Activated CD8-positive, alpha-beta memory T cell treated with anti-CD3 and anti-CD28 coated beads, Interleukin-2, amount 10 ng/mL, durations not matched to agents 7 days and 5 days (primary cell): ENCODE measurements at regions not wholly inside any gene's neighbourhood (a gene's known extent, or its start where the extent isn't known, plus 50 kb on each side); places are given as distances from the start of the nearest gene placed in this dataset.
"Not testable (repeated sequence)": the region's sequence is repeated elsewhere in the genome, so short reads cannot be mapped to it uniquely, and the experiment has no call there.

Experiments used
- ATAC-seq: fragments of 150-1000 bp; cut with Tn5 transposase; one replicate; pipeline ENCODE4 v1.10.0; 2021; ENCODE audit warnings: moderate library complexity
- CTCF ChIA-PET: fragments of 350-600 bp; sonication (Branson Sonifier 250); formaldehyde crosslinking; loops from one replicate; lab custom pipeline; 2021; ENCODE audit warnings: antibody characterized with exemption; lab: Charles Lee
- DNase-seq: peaks from one replicate; pipeline ENCODE4 v3.0.0-alpha.2; 2020
- H3K27ac Mint-ChIP-seq: one replicate; pipeline ENCODE4 v1.8.0; 2021; ENCODE audit warnings: mild to moderate bottlenecking, mixed read lengths
- H3K27me3 Mint-ChIP-seq: one replicate; pipeline ENCODE4 v1.8.0; 2021; ENCODE audit warnings: mixed read lengths
- H3K36me3 Mint-ChIP-seq: one replicate; pipeline ENCODE4 v1.8.0; 2021; ENCODE audit warnings: mild to moderate bottlenecking, mixed read lengths
- H3K4me1 Mint-ChIP-seq: one replicate; pipeline ENCODE4 v1.8.0; 2021; ENCODE audit warnings: mixed read lengths
- H3K4me3 Mint-ChIP-seq: one replicate; pipeline ENCODE4 v1.8.0; 2021; ENCODE audit warnings: mild to moderate bottlenecking, moderate library complexity, mixed read lengths
- H3K9me3 Mint-ChIP-seq: one replicate; pipeline ENCODE4 v1.8.0; 2022; ENCODE audit warnings: low read depth, mixed read lengths

DNA sequence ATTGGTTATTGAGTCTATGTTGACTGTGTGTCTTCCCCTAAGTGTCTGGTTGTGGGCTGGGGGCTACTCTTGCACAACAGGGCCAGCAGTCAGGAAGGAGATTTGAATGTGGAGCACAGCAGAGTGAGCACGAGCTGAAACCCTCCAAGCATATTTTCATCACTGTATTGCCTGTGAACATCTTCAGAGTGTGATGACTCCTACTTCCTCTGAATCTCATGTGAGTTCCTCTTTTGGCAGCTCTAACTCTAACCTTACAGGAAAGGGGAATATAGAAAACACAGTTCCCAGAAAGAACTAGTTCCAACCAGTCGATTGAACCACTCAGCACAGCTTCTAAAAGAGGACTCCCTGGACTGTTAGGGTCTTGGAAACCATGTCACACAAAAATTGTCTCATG, 211.6 kb downstream of the RAP2B start:
- Mint-ChIP-seq H3K36me3 (no peaks in the 10 kb centered on the region), H3K27ac (no peak overlapping the region), H3K4me3 (no peak overlapping the region), H3K4me1 (no peaks in the 10 kb centered on the region), H3K9me3 (no peaks in the 10 kb centered on the region), H3K27me3 (no peaks in the 10 kb centered on the region)
- no peak for ATAC-seq
- CTCF ChIA-PET: no interaction called here
- DNase-seq: no peak

DNA sequence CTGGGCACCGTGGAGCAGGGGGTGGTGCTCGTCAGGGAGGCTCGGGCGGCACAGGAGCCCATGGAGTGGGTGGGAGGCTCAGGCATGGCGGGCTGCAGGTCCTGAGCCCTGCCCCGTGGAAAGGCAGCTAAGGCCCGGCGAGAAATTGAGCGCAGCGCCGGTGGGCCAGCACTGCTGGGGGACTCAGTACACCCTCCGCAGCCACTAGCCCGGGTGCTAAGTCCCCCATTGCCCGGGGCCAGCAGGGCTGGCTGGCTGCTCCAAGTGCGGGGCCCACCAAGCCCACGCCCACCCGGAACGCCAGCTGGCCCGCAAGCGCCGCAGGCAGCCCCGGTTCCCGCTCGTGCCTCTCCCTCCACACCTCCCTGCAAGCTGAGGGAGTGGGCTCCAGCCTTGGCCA, 216.3 kb downstream of the RAP2B start:
- ATAC-seq, H3K9me3 Mint-ChIP-seq, H3K4me1 Mint-ChIP-seq, H3K27ac Mint-ChIP-seq, H3K4me3 Mint-ChIP-seq, H3K27me3 Mint-ChIP-seq, CTCF ChIA-PET, H3K36me3 Mint-ChIP-seq, DNase-seq: not testable (repeated sequence)

DNA sequence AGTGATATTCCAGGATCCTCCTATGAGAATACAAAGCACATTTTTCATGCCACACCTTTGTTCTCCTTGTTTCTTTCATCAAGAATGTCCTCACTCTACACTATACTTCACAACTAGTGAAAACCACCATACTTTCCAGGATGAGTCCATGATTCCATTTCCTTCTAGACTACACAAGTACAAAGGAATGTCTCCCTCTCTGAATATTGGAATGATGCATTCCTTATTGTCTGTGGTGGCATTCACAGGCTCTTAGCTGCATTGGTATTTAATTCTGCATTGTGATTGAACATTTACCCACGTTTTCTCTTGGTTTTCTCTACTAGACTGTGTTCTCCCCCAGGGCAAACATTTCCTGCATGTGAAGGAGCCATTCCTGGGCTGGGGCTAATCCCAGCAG, 217.5 kb downstream of the RAP2B start:
- H3K9me3 Mint-ChIP-seq: no peaks in the 10 kb centered on the region
- no peak overlapping the region for H3K4me3 Mint-ChIP-seq
- no peaks in the 10 kb centered on the region for H3K27me3 Mint-ChIP-seq
- H3K27ac Mint-ChIP-seq: no peak overlapping the region
- H3K36me3 Mint-ChIP-seq: no peaks in the 10 kb centered on the region
- no peak for ATAC-seq
- no peak for DNase-seq
- CTCF ChIA-PET: no interaction called here
- H3K4me1 Mint-ChIP-seq: no peaks in the 10 kb centered on the region

DNA sequence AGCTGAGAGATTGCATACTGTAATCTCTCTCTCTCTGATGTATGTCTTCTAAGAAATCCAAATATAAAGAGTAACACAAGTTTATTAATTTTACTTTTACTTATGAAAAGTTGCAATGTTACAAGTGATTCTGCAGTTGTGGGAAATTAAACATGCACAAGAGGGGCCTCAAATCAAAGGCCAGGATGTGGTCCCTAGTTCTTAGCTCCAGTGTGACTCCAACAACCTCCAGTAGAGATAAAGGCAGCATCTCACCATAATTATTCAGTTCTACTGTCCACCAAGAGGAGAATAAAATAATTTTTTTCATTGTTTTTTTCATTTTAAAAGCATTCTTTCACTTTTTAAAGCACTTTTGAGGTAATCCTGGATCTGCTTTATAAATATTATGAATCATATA, 223.3 kb downstream of the RAP2B start:
- Mint-ChIP-seq H3K27ac (no peak overlapping the region), H3K27me3 (no peaks in the 10 kb centered on the region), H3K4me3 (no peak overlapping the region), H3K9me3 (no peaks in the 10 kb centered on the region), H3K4me1 (no peaks in the 10 kb centered on the region), H3K36me3 (no peaks in the 10 kb centered on the region)
- ATAC-seq (no peak), DNase-seq (no peak)
- CTCF ChIA-PET: no interaction called here

DNA sequence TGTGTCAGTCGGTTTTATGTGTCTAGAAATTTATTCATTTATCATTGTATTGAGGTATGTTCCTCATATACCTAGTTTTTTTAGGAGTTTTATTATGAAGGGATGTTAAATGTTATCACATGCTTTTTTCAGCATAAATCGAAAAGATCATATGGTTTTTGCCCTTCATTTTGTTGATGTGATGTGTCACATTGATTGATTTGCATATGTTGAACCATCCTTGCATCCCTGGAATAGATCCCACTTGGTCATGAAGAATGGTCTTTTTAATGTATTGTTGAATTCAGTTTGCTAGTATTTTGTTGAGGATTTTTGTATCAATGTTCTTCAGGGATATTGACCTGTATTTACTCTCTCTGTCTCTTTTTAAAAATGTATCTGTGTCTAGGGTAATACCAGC, 230.3 kb downstream of the RAP2B start:
- ATAC-seq: no peak
- Mint-ChIP-seq H3K4me3 (no peak overlapping the region), H3K36me3 (peaks cover 11% of the 10 kb centered on the region), H3K9me3 (peaks cover 17% of the 10 kb centered on the region), H3K27ac (no peak overlapping the region), H3K4me1 (peaks cover 2% of the 10 kb centered on the region), H3K27me3 (no peaks in the 10 kb centered on the region)
- CTCF ChIA-PET: no interaction called here
- DNase-seq: no peak

DNA sequence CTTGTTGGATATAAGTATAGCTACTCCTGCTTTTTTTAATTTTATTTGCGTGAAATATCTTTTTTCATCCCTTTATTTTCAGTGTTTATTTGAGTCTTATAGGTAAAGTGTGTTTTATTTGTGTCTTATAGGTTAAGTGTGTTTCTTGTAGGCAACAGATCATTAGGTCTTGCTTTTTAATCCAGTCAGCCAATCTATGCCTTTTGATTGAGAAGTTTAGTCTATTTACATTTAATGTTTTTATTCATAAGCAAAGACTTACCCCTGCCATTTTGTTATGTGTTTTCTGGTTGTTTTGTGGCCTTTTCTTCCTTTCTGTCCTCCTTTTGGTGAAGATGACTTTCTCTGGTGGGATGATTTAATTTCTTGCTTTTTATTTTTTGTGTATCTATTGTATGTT, 232.0 kb downstream of the RAP2B start:
- Mint-ChIP-seq H3K36me3 (peaks cover 13% of the 10 kb centered on the region), H3K4me3 (no peak overlapping the region), H3K27ac (no peak overlapping the region), H3K4me1 (peaks cover 6% of the 10 kb centered on the region), H3K27me3 (no peaks in the 10 kb centered on the region), H3K9me3 (peaks cover 17% of the 10 kb centered on the region)
- CTCF ChIA-PET: no interaction called here
- DNase-seq (no peak), ATAC-seq (no peak)

DNA sequence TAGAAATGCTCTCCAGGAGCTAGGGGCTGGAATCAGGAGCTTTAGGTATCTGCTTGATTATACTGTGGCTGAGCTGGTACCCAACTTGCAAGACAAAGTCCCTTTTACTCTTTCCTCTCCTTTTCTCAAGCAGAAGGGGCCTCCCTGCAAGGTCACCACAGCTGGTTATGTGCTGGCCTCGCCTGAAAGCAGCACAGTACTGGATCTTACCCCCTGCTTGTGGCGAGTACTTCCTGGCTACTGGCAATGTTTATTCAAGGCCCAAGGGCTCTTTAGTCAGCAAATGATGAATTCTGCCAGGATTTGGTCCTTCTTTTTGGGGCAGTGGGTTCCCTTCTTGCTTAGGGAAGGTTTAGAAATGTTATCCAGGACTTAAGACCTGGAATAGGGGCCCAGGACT, 234.6 kb downstream of the RAP2B start:
- H3K36me3 Mint-ChIP-seq: peaks cover 15% of the 10 kb centered on the region
- peaks cover 19% of the 10 kb centered on the region for H3K9me3 Mint-ChIP-seq
- no peaks in the 10 kb centered on the region for H3K27me3 Mint-ChIP-seq
- H3K27ac Mint-ChIP-seq: no peak overlapping the region
- CTCF ChIA-PET: no interaction called here
- peaks cover 24% of the 10 kb centered on the region for H3K4me1 Mint-ChIP-seq
- no peak for ATAC-seq
- no peak for DNase-seq
- no peak overlapping the region for H3K4me3 Mint-ChIP-seq

DNA sequence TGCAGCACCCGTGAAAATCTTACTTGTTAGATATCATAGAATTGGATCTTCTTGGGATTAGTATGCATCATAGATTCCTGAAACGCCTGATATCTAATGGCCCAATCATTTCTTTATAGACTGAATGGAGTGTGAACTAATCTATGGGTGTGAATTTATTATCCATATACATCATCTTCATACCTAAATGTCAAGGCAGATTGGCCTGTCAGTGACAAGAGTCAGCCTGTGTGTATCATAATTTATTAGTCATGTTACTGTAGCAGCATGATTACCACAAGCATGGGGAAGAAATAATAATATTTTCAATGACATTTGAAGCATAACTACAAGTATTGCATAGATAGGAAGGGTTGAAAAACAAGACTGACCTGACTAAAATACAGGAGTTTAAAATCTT, 235.8 kb downstream of the RAP2B start:
- ATAC-seq: no peak
- peaks cover 24% of the 10 kb centered on the region for H3K4me1 Mint-ChIP-seq
- DNase-seq: no peak
- H3K9me3 Mint-ChIP-seq: peaks cover 15% of the 10 kb centered on the region
- no peaks in the 10 kb centered on the region for H3K27me3 Mint-ChIP-seq
- peaks cover 12% of the 10 kb centered on the region for H3K36me3 Mint-ChIP-seq
- H3K4me3 Mint-ChIP-seq: no peak overlapping the region
- CTCF ChIA-PET: no interaction called here
- no peak overlapping the region for H3K27ac Mint-ChIP-seq

DNA sequence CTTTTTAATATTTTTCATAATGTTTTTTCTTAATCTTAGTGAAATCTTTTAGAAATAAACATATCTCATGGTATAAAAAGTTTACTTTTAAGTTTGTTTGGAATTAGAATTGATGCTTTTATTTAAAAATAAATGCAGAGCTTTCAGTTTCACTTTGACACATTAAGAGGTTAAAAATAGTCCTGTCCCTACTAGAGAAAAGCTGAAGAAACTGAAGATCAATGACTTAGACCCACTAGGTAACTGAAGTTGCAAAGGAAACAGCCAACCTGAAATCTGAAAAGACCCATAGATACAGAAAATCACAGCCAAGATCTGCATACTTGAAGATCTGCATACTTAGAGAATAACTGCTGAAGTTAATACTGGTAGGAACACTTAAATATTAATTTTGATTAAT, 237.6 kb downstream of the RAP2B start:
- CTCF ChIA-PET: no interaction called here

DNA sequence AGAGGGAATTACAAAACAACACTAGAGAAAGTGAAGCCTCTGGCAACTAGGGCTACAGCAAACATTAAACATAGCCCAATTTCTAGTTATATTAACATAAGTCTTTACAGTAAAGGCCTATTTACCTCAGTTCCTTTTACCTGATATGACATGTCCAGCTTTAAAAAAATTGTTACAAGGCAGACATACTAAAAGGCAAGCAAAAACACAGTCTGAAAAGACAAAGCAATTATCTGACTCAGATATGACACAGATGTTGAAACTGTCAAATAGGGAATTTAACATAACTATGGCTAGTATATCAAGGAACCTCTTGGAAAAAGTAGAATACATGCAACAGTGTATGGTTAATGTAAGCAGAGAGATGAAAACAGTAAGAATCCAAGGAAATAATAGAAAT, 238.6 kb downstream of the RAP2B start:
- Mint-ChIP-seq H3K27ac (no peak overlapping the region), H3K4me1 (peaks cover 24% of the 10 kb centered on the region), H3K4me3 (no peak overlapping the region), H3K9me3 (peaks cover 2% of the 10 kb centered on the region), H3K36me3 (peaks cover 5% of the 10 kb centered on the region), H3K27me3 (no peaks in the 10 kb centered on the region)
- ATAC-seq (no peak), DNase-seq (no peak)
- CTCF ChIA-PET: no interaction called here

More for the DNA sequence above, 237.6 kb downstream of the RAP2B start:
- Mint-ChIP-seq H3K27ac (peak overlapping the region; percentile 72), H3K27me3 (no peaks in the 10 kb centered on the region), H3K4me1 (peaks cover 24% of the 10 kb centered on the region), H3K9me3 (peaks cover 3% of the 10 kb centered on the region), H3K36me3 (peaks cover 5% of the 10 kb centered on the region), H3K4me3 (peak overlapping the region; percentile 8)
- ATAC-seq (peak; percentile 71), DNase-seq (no peak)

DNA sequence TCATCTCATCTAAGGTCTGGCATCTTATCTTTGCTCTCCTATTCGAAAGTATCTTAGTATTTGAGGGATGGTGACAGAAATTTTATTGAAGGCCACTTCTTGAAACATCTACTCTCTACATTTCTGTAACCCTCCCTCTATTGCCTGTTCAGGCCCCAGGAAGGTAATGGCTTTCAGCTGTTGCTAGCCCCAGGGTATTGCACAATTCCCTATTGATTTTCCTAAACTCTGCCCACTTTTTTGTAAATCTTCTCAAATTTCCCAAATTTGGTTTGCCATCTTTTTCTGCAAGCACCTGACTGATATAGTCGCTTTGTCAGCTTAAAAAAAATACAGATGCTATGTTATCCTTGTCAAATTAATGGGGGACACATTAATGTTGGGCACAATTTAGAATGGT, 242.1 kb downstream of the RAP2B start:
- Mint-ChIP-seq H3K36me3 (peaks cover 3% of the 10 kb centered on the region), H3K9me3 (peaks cover 2% of the 10 kb centered on the region), H3K27ac (no peak overlapping the region), H3K4me1 (peaks cover 16% of the 10 kb centered on the region), H3K4me3 (no peak overlapping the region), H3K27me3 (no peaks in the 10 kb centered on the region)
- DNase-seq: no peak
- CTCF ChIA-PET: no interaction called here
- no peak for ATAC-seq

DNA sequence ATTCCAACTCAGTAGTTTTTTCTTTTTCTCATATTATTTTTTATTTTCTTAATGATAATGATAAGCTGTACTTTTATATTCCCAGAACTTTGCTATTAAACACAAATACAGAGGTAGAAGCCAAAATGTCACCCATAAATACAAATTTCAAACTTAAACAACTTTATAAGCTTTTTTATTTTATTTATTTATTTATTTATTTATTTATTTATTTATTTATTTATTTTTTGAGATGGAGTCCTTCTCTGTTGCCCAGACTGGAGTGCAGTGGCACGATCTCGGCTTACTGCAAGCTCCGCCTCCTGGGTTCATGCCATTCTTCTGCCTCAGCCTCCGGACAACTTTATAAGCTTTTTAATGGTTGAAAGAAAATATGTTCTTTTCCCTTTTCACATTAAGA, 243.3 kb downstream of the RAP2B start:
- H3K4me3 Mint-ChIP-seq, DNase-seq: not testable (repeated sequence)

DNA sequence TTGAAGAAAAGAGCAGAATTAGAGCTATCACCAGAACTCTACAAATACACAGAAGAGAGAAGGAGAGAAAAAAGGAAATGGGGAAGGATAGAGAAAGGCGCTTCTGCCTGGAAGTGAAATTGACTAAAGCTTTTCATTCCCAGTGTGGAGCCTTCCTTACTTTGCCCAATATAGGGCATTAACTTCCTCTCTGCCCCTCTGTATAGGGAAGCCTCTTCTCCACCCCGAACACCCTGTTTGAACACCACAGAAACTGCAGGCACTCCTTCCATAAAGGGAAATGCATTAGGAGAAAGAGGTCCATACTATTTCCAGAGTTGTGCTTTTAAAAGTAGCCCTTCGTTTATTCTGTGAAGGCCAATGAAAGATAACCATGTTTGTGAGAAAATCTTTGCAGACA, 248.5 kb downstream of the RAP2B start:
- Mint-ChIP-seq H3K36me3 (no peaks in the 10 kb centered on the region), H3K27ac (no peak overlapping the region), H3K4me3 (no peak overlapping the region), H3K27me3 (no peaks in the 10 kb centered on the region), H3K4me1 (no peaks in the 10 kb centered on the region), H3K9me3 (no peaks in the 10 kb centered on the region)
- ATAC-seq: no peak
- CTCF ChIA-PET: no interaction called here
- no peak for DNase-seq

More for the DNA sequence above, 243.3 kb downstream of the RAP2B start:
- CTCF ChIA-PET, H3K9me3 Mint-ChIP-seq, H3K36me3 Mint-ChIP-seq, H3K27ac Mint-ChIP-seq, H3K4me1 Mint-ChIP-seq, ATAC-seq, H3K27me3 Mint-ChIP-seq: not testable (repeated sequence)

DNA sequence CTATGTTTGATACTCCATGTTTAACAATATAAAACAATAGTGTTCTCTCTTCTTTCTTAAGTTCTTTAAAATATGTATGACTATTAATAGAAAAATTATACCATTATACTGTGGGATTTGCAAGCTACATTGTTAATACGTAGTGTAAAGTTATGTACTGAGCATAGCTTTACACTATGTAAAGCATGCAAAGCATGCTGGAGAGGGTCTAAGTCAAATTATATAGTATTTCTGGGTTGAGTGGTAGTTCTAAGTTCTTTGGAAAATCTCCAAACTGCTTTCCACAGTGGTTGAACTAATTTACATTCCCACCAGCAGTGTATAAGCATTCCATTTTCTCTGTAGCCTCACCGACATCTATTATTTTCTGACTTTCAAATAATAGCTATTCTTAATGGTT, 253.0 kb downstream of the RAP2B start:
- DNase-seq (no peak), ATAC-seq (no peak)
- Mint-ChIP-seq H3K4me3 (no peak overlapping the region), H3K27me3 (no peaks in the 10 kb centered on the region), H3K27ac (no peak overlapping the region), H3K36me3 (peaks cover 2% of the 10 kb centered on the region), H3K4me1 (no peaks in the 10 kb centered on the region), H3K9me3 (peaks cover 10% of the 10 kb centered on the region)
- CTCF ChIA-PET: no interaction called here

DNA sequence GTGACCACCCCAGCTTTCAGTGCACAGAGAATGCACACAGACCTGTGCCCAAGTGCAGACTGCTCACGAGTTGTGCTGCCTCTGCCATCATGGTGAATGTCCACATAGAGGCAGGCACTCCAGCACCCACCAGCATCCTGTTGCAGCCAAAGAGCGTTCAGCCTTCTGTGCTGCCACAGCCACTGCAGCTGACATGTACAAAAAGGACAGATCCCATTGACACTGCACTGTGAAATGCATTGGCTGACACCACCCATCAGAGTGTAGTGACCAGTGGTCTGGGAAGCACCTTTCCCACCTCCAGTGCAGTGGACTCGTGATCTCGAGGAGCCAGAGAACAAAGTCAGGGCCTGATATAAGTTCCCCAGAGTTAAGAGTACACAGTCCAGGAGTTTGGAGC, 260.3 kb downstream of the RAP2B start:
- Mint-ChIP-seq H3K27ac (no peak overlapping the region), H3K9me3 (peaks cover 25% of the 10 kb centered on the region), H3K4me1 (no peaks in the 10 kb centered on the region), H3K36me3 (peaks cover 3% of the 10 kb centered on the region), H3K4me3 (no peak overlapping the region), H3K27me3 (no peaks in the 10 kb centered on the region)
- CTCF ChIA-PET: interaction anchor here (0.6 kb wide), 1 partner anchor 137 kb away, joined by 3 read pairs; no protein-coding TSS in a partner anchor
- DNase-seq: no peak
- no peak for ATAC-seq
